ENCODE measurements at regions not wholly inside any gene's neighbourhood (a gene's known extent, or its start where the extent isn't known, plus 50 kb on each side); places are given as distances from the start of the nearest gene placed in this dataset.

GRCh38 chr5:143470120-143470519, 66.6 kb upstream of the NR3C1 start:
- TF ChIP-seq POLR2AphosphoS5 (IDR thresholded peaks at IDR 0.05; ENCODE audit: borderline replicate concordance, low read depth, low read length), result no peak
- TF ChIP-seq EZH2 (IDR thresholded peaks at IDR 0.05), result no peak

All from SK-N-MC (cell line).